Kidney (tissue), 13 donors: ENCODE measurements at regions not wholly inside any gene's neighbourhood (a gene's known extent, or its start where the extent isn't known, plus 50 kb on each side); places are given as distances from the start of the nearest gene placed in this dataset.
A peak's percentile ranks its signal among the peaks of the same experiment; 100 is the strongest.

Experiments
- DNase-seq, 5 donors: peaks; one replicate each; pipeline ENCODE4 v3.0.0-alpha.2; 2013 to 2020
- FAIRE-seq: peaks from 2 replicates; lab custom pipeline; 2012; peaks lifted over from hg19 to GRCh38; lab: Jason Lieb, UNC
- H3K27ac ChIP-seq, 2 donors: one replicate each; pipeline ENCODE4 v1.7.0; 2013; ENCODE audit warnings: low read depth in 2 of 2, low read length in 2 of 2, inconsistent platforms in 1 of 2
- H3K27me3 ChIP-seq: one replicate; pipeline ENCODE4 v1.7.1; 2013; ENCODE audit warnings: low read length, inconsistent platforms; ENCODE audit not compliant: control insufficient read depth, insufficient read depth
- H3K36me3 ChIP-seq, 3 donors: one replicate each; pipeline versions ENCODE4 v1.7.0 to v1.7.1; 2013; ENCODE audit warnings: low read length in 3 of 3, control low read depth in 1 of 3, inconsistent platforms in 1 of 3; ENCODE audit not compliant: insufficient read depth in 3 of 3, control insufficient read depth in 2 of 3
- H3K4me1 ChIP-seq, 3 donors: one replicate each; pipeline versions ENCODE4 v1.7.0 to v1.7.1; 2013; ENCODE audit warnings: low read length in 3 of 3, inconsistent platforms in 1 of 3, low read depth in 1 of 3; ENCODE audit not compliant: control insufficient read depth in 2 of 3, insufficient read depth in 2 of 3
- H3K4me3 ChIP-seq, 3 donors: one replicate each; pipeline versions ENCODE4 v1.7.0 to v1.8.1; 2013; ENCODE audit warnings: low read length in 3 of 3, control low read depth in 1 of 3, inconsistent platforms in 1 of 3
- H3K9ac ChIP-seq, 3 donors: one replicate each; pipeline versions ENCODE4 v1.7.0 to v1.7.1; 2013; ENCODE audit warnings: low read length in 3 of 3, control low read depth in 1 of 3, inconsistent platforms in 1 of 3
- H3K9me3 ChIP-seq, 3 donors: one replicate each; pipeline versions ENCODE4 v1.7.0 to v1.7.1; 2013; ENCODE audit warnings: low read length in 3 of 3, control low read depth in 1 of 3, inconsistent platforms in 1 of 3; ENCODE audit not compliant: control insufficient read depth in 2 of 3, insufficient read depth in 1 of 3
- intact Hi-C: fragments of 100-400 bp; cut with DNase I; formaldehyde crosslinking; loops from one replicate; pipeline ENCODE4 v1.11.1; 2022
- TF ChIP-seq, protein P1 (sequence below): IDR thresholded peaks from 3 replicates; pipeline ENCODE4 v1.5.1; 2012; ENCODE audit warnings: mild to moderate bottlenecking, moderate library complexity, borderline replicate concordance; ENCODE audit not compliant: insufficient read depth; ENCODE audit errors: extremely low read depth
- donor health status: control.
- donor health status: control.
- donor health status: control.
- donor health status: control.
- donor health status: control.
- donor health status: DM: yes; HTN: yes; CAD: no.
- donor health status: Normal renal cell carcinoma (clear cell type).

- Histone ChIP-seq H3K9me3 (no peaks in the 10 kb centered on the region), H3K27me3 (no peaks in the 10 kb centered on the region), H3K4me1 (no peaks in the 10 kb centered on the region), H3K4me3 (no peak overlapping the region), H3K9ac (no peak overlapping the region), H3K27ac (no peak overlapping the region), H3K36me3 (no peaks in the 10 kb centered on the region)
- FAIRE-seq (peak; percentile 27), DNase-seq (no peak)
- intact Hi-C loops, result no loop called here
- TF ChIP-seq, protein P1, sequence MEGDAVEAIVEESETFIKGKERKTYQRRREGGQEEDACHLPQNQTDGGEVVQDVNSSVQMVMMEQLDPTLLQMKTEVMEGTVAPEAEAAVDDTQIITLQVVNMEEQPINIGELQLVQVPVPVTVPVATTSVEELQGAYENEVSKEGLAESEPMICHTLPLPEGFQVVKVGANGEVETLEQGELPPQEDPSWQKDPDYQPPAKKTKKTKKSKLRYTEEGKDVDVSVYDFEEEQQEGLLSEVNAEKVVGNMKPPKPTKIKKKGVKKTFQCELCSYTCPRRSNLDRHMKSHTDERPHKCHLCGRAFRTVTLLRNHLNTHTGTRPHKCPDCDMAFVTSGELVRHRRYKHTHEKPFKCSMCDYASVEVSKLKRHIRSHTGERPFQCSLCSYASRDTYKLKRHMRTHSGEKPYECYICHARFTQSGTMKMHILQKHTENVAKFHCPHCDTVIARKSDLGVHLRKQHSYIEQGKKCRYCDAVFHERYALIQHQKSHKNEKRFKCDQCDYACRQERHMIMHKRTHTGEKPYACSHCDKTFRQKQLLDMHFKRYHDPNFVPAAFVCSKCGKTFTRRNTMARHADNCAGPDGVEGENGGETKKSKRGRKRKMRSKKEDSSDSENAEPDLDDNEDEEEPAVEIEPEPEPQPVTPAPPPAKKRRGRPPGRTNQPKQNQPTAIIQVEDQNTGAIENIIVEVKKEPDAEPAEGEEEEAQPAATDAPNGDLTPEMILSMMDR, result no peak
These were observed 666.2 kb upstream of the FBXO33 start for GRCh38 chr14:40098468-40098867.

GRCh38 chr14:40096968-40097367, 664.7 kb upstream of the FBXO33 start:
- TF ChIP-seq, protein P1, result no peak
- H3K9ac ChIP-seq, result no peak overlapping the region
- H3K9me3 ChIP-seq, result no peaks in the 10 kb centered on the region
- H3K4me3 ChIP-seq, result no peak overlapping the region
- intact Hi-C loops, result no loop called here
- DNase-seq, result no peak
- FAIRE-seq, result no peak
- no peak overlapping the region for H3K27ac ChIP-seq
- H3K27me3 ChIP-seq, result no peaks in the 10 kb centered on the region
- no peaks in the 10 kb centered on the region for H3K36me3 ChIP-seq
- H3K4me1 ChIP-seq, result no peaks in the 10 kb centered on the region

GRCh38 chr14:40093800-40094199, 661.6 kb upstream of the FBXO33 start:
- no peaks in the 10 kb centered on the region for H3K36me3 ChIP-seq
- TF ChIP-seq, protein P1, result no peak
- no peak overlapping the region for H3K4me3 ChIP-seq
- no peak for FAIRE-seq
- DNase-seq, result no peak
- no peaks in the 10 kb centered on the region for H3K4me1 ChIP-seq
- H3K9me3 ChIP-seq, result no peaks in the 10 kb centered on the region
- no peak overlapping the region for H3K27ac ChIP-seq
- H3K27me3 ChIP-seq, result no peaks in the 10 kb centered on the region
- intact Hi-C loops, result no loop called here
- no peak overlapping the region for H3K9ac ChIP-seq

DNA sequence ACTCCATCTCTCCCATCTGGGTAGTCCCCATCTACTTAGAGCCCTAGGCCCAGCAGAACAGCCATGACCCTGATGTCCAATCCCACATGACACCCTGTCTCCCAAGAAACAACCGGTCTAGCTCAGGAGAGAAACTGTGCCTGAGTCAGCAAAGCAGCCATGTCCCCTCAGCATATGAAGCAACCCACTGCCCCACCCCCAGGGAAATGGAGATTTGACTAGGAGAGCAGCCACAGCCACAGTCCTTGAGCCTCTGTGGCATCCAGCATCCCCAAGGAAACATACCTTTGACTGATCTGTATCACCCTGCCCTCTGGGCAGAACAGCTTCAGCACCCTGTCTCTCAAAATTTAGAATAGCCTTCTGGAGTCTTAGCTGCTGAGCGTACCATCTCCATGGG, 641.9 kb upstream of the FBXO33 start:
- intact Hi-C loops, result no loop called here
- Histone ChIP-seq H3K27me3 (no peaks in the 10 kb centered on the region), H3K36me3 (no peaks in the 10 kb centered on the region), H3K4me1 (no peaks in the 10 kb centered on the region), H3K4me3 (no peak overlapping the region), H3K9me3 (no peaks in the 10 kb centered on the region), H3K27ac (no peak overlapping the region), H3K9ac (no peak overlapping the region)
- TF ChIP-seq, protein P1, result no peak
- FAIRE-seq (no peak), DNase-seq (no peak)
